HG03439 (cell line): ENCODE measurements at regions not wholly inside any gene's neighbourhood (a gene's known extent, or its start where the extent isn't known, plus 50 kb on each side); places are given as distances from the start of the nearest gene placed in this dataset.
"Not testable (repeated sequence)": the region's sequence is repeated elsewhere in the genome, so short reads cannot be mapped to it uniquely, and the experiment has no call there.

Source experiments
- ATAC-seq: cut with Tn5 transposase; IDR thresholded peaks from one replicate; pipeline ENCODE4 v1.9.1; 2021; ENCODE audit warnings: mild to moderate bottlenecking, moderate library complexity; ENCODE audit not compliant: unreplicated experiment

- no peak for ATAC-seq
Observed at GRCh38 chr22:25390297-25391240, 171.1 kb downstream of the CRYBB2 start.

GRCh38 chr22:25392584-25392983 lies 171.9 kb upstream of the GRK3 start:
- ATAC-seq, result no peak

GRCh38 chr22:25393121-25393805 lies 171.2 kb upstream of the GRK3 start:
- ATAC-seq, result no peak

- ATAC-seq, result no peak
Observed at GRCh38 chr22:25395468-25395867, 169.0 kb upstream of the GRK3 start.

DNA sequence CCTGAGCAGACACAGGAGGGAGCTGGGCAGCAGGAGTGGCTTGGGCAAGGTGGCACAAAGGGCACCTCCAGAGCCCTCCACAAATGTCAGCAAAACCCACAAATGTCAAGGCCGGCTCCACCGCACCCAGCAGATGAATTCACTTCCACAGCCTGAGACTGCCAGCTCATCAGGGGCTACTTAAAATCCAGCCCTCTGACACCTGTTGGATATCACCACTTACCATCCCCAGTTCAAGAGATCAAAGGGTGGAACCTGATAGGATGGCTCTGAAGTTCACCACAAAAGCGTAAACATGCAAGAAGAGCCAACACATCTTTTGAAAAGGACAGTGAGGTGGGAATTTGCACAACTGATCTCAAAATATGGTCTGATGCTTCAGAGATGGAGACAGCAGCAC lies 168.6 kb upstream of the GRK3 start:
- ATAC-seq, result no peak

DNA sequence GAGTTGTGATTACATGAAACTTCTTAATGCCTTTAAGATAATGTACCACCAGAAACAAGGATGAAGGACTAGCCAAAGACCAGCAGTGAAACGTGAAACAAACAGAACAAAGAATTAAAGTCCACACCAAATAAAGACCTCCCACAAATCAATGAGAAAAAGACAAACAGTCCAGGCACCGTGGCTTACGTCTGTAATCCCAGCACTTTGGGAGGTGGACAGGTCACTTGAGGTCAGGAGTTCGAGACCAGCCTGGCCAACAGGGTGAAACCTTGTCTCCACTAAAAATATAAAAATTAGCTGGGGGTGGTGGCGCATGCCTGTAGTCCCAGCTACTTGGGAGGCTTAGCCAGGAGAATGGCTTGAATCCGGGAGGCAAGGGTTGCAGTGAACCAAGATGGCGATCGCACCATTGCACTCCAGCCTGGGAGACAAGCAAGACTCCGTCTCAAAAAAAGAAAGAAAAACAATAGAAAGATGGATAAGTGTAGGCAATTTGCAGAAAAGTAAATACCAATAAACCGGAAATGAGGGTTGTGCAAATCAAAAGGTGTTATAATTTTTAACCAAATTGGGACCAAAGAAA lies 167.8 kb upstream of the GRK3 start:
- no peak for ATAC-seq

DNA sequence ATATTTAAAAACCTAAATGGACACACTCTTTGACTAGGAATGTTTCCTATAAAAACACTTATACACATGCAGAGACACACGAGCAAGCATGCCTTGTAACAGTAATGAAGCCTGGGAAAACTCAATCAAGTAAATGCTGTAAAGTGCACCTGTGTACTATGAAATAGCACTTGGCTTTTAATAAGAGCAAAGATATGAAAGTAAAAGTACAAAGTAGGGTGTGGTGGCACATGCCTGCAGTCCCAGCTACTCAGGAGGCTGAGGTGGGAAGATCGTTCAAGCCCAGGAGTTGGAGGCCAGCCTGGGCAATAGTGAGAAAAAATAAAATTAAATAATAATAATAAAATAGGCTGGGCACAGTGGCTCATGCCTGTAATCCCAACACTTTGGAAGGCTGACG lies 166.9 kb upstream of the GRK3 start:
- ATAC-seq, result no peak

GRCh38 chr22:25398591-25399062 lies 165.8 kb upstream of the GRK3 start:
- ATAC-seq, result not testable (repeated sequence)

GRCh38 chr22:25399649-25400151 lies 164.8 kb upstream of the GRK3 start:
- no peak for ATAC-seq

- ATAC-seq, result no peak
Observed at GRCh38 chr22:25402160-25402500, 162.3 kb upstream of the GRK3 start.

GRCh38 chr22:25402501-25403283 lies 161.8 kb upstream of the GRK3 start:
- no peak for ATAC-seq

DNA sequence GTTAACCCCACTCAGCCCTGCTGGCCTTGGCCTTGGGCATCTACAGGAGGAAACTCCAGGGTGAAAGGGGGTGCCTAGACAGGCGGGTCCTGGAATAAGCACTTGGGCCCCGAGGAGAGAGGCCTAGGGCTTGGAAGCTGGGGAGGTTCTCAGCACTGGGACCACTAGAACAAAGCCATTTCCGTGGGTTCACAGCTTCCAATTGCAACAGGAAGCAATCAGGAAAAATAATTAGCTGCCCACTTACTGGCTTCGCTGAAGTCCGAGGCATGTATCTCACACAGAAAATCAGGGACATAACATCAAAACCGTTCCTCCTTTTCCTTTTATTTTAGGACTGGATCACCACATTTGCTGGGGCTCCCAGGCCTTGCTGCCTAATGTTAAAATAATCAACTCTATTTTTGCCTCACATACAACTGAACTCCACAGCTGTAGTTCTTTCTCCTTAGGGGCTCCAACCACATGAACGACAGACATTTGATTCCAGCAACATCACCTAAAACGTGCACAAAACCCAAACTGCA lies 161.1 kb upstream of the GRK3 start:
- no peak for ATAC-seq

- ATAC-seq, result no peak
Observed at GRCh38 chr22:25403811-25404471, 160.5 kb upstream of the GRK3 start.

DNA sequence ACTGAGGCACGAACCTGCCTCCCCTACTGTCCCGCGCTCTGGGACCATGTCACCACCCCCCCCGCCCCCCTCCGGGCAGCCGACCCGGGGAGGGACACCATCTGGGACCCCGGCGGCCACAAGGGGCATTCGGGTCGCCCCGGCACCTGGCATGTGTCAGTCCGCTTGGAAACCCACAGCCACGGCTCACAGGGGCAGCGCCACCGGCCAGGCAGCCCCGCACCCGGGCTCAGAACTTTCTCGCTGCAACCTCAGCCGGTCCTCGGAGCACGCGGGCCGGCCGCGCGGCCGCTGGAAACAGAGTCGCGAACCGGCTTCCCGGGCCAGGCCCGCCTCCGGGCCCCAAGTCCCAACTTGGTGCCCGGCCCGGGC lies 159.9 kb upstream of the GRK3 start:
- no peak for ATAC-seq

- ATAC-seq, result no peak
Observed at GRCh38 chr22:25404928-25405816, 159.3 kb upstream of the GRK3 start.

GRCh38 chr22:25405841-25406509 lies 158.5 kb upstream of the GRK3 start:
- ATAC-seq, result no peak

DNA sequence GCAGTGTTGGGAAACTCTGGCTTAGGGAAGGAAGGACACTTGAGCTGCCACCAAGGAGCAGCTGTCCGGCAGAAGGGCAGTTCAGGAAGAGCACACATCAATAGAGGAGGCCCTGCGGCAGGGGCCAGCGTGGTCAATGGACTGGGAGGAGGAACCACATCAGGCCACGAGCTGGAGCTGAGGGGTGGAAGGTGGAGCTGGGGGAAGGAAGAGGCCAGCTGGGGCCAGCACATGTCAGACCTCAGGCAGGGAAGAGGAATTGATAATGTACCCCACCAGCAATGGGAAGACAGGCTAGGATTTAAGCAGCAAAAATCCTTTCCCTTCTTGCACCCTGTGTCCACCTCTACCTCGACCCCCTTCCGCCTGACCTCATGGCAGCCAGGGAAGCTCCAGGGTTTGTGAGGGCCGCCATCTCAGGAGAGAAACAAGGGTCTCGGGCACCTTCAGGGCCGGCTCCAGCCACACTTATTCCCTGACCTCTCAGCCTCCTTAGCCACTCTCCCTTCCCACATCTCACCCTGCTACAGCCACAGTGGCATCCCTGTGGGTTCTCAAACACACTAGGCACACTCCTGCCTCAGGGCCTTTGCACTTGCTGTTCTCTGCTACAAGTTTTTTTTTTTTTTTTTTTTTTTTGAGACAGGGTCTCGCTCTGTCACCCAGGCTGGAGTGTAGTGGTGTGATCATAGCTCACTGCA lies 157.8 kb upstream of the GRK3 start:
- no peak for ATAC-seq
